ENCODE measurements at regions not wholly inside any gene's neighbourhood (a gene's known extent, or its start where the extent isn't known, plus 50 kb on each side); places are given as distances from the start of the nearest gene placed in this dataset.
"Not testable (repeated sequence)": the region's sequence is repeated elsewhere in the genome, so short reads cannot be mapped to it uniquely, and the experiment has no call there.

- FAIRE-seq, result not testable (repeated sequence)
Observed at GRCh38 chr2:87075054-87075790, 53.6 kb upstream of the PLGLB1 start.

DNA sequence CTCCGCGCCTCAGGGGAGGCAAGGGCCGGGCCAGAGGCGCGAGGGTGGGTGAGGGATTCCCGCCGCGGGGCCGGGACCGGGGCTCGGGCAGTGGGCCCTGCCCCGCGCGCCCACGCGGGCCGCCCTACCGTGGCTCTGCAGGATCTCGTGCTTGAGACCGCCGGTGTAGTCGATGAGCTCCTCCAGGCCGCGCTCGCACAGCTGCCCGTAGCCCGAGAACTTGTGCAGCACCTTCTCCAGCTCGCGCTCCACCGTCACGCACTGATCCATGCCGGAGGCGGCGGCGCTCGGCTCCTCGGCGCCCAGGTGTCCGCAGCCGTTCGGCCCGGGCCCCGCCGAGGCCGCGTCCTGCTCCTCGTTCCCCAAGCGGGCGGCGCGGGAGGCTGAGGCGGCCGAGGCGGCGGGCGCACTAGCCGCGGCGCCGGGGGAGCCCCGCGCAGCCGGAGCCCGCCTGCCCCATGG is 54.2 kb upstream of the PLGLB1 start:
- not testable (repeated sequence) for DNase-seq (ENCODE audit: low spot score); FAIRE-seq

More at GRCh38 chr2:87075054-87075790, 53.6 kb upstream of the PLGLB1 start:
- DNase-seq (ENCODE audit: low spot score), result not testable (repeated sequence)

DNA sequence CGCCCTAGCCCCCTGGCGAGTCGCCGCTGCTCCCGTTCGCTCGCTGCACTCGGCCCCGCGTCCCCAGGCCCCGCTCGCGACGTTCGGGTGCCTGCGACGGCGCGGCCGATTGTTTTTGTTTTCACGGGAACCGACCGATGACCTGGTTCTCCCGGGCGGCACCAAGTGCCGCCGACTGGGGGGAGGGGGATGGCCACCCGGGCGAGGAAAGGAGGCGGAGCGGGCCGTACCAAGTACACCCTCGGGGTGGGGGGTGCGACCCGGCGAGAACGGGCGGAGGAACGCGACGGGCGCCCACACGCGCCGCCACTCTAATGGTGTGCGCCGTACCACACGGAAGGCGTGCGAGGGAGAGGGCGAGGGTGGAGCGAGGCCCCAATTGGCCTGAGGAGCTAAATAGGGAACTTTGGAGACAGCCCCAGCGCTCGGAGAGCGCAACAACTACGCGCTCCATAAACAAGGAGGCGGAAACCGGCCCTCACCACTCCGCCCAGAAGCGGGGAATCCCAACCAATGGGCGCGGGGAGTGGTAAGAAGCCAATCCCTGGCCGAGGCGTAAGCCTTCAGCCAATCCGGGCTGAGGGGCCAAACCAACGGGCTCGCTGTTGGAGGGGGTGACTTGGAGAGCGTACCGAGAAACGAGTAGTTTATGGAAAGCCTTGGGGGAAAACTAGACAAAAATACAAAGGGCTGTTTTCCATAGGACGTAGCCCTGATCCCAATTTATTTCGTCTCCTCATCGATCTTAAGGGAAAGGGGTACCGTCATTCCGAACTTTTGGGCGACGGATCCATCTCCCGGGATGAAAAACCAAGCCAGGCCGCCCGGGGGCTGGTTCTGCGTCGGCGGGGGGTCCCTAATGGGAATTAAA is 54.8 kb upstream of the PLGLB1 start:
- peak; percentile 77 for DNase-seq (ENCODE audit: low spot score)
- peak; percentile 87 for FAIRE-seq

- DNase-seq (ENCODE audit: low spot score); FAIRE-seq: not testable (repeated sequence)
Observed at GRCh38 chr2:87077124-87077446, 55.4 kb upstream of the PLGLB1 start.

DNA sequence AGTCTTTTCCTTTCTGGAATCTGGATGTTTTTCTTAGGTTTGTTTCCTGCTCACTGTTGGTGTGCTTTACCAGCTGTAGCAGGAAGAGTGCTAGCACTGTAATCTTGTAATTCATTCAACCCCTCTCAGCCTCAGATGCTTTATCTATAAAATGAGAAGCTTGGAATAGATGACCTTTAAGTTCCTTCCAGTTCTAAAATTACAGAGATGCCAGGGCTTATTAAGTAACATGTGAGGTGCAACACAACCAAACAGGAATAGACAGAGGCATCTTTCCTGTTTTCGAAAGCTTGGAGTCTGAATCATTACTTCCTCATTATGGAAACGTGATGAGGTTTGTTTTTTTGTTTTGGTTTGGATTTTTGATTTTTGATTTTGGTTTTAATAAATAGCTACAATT is 60.1 kb upstream of the PLGLB1 start:
- not testable (repeated sequence) for DNase-seq (ENCODE audit: low spot score); FAIRE-seq

DNA sequence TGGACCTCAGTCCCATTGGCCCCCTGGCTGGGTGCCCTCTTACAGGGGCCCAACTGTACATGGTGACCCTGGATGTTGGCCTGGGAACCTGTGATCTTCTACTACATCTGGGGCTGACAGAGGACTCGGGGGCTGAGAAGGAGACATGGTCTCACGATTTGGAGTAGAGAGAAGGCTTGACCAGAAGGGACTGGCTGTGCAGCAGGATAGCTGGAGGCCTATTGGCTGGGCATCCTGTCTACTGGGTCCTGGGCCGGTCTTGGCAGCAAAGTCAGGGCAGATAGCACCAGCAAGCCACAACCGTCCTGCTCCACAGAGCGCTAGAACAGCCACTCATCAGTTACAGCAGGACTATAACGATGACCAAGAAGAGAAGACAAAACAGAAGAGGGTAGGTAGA is 66.4 kb upstream of the PLGLB1 start:
- FAIRE-seq, result not testable (repeated sequence)

DNA sequence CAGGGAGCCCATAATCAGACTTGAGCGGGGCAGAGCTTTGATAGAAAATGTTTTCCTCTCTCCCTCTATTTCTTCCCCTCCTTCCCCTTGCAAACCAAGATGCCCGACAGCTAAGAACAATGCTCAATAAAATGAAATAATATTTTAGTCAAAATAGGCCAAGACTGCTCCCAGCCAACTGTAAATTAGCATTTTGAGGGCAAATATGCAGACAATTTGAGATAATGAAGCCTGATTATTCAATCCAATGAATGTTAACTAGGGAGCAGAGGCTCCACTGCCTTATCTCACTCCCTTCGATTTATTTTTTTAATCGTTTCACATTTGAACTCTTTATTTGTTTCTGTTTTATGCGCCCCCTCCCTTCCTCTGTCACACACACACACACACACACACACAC is 67.8 kb upstream of the PLGLB1 start:
- FAIRE-seq; DNase-seq (ENCODE audit: low spot score): not testable (repeated sequence)

More for the DNA sequence above, 66.4 kb upstream of the PLGLB1 start:
- DNase-seq (ENCODE audit: low spot score), result not testable (repeated sequence)

DNA sequence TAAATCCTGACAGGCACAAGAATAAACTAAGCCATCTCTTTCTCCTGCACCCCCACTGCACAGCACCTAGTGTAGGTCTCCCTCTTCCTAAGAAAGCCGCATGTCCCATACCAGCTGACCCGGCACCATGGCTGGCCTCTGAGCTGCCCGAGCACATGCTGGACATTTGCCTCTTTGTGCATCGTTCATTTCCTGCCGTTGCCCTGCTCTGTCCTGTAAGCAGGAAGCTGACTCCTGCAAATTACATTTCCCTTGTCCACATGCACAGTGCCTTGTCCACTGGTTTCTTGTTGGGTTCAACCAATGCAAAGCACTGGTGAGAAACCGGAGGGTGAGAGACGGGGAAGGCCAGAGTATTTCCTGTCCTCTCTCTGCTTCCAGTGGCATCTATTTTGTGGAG is 71.6 kb upstream of the PLGLB1 start:
- not testable (repeated sequence) for FAIRE-seq; DNase-seq (ENCODE audit: low spot score)

- not testable (repeated sequence) for FAIRE-seq; DNase-seq (ENCODE audit: low spot score)
Observed at GRCh38 chr2:87093937-87094529, 72.4 kb upstream of the PLGLB1 start.

DNA sequence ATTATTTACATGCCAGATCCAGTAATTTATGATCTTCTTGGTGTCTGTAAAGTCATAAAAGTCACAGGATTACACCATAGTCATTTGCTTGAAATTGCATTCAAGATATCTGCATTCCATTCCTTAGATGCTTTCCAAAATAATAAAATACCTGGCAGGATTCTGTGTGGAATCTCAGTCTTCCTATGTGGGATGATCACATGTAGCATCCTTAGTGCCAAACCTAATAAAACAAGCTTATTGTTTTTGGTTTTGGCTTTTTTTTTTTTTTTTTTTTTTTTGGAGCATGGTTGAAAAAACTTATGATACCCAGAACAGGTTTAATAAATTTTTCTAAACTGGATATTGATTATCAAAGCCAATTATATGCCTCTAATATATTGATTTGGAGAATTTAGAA is 74.2 kb upstream of the PLGLB1 start:
- not testable (repeated sequence) for FAIRE-seq; DNase-seq (ENCODE audit: low spot score)

DNA sequence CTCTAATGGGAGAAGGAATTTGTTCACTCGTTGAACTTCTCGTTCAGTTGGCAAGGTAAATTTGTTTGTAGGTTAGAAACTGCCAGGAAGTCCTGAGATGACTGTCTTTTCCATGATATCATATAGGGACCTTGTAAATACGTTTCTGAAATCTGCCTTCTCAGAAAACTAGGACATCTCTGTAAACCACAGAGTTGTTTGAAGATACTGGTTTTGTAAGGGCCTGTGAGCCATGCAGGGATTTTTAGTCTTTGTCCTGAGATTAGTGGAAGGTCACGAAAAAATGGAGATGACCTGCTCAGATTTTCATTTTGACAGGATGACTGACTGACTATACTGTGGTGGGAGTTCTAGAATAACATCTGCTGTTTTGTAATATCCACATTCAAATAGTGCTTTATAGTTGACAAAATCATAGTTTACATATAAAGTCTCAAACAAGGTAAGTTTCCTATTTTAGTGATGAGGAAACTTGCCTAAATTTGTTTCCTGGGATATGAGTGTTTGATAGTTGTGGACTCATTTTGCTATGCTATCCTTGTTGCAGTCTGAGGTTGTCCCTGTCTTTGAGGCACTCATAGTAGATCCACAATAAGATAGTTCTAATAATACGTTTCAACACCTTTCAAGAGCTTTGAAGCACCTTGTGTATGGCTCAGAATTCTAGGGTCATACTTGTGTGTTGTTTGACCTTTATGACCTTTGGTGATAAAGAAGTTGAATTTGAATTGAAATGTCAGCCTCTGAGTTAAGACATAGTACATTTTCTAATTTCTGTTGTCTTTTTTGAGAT is 107.3 kb upstream of the PLGLB1 start:
- not testable (repeated sequence) for DNase-seq (ENCODE audit: low spot score); FAIRE-seq

- not testable (repeated sequence) for FAIRE-seq; DNase-seq (ENCODE audit: low spot score)
Observed at GRCh38 chr2:87132577-87132976, 110.9 kb upstream of the PLGLB1 start.

DNA sequence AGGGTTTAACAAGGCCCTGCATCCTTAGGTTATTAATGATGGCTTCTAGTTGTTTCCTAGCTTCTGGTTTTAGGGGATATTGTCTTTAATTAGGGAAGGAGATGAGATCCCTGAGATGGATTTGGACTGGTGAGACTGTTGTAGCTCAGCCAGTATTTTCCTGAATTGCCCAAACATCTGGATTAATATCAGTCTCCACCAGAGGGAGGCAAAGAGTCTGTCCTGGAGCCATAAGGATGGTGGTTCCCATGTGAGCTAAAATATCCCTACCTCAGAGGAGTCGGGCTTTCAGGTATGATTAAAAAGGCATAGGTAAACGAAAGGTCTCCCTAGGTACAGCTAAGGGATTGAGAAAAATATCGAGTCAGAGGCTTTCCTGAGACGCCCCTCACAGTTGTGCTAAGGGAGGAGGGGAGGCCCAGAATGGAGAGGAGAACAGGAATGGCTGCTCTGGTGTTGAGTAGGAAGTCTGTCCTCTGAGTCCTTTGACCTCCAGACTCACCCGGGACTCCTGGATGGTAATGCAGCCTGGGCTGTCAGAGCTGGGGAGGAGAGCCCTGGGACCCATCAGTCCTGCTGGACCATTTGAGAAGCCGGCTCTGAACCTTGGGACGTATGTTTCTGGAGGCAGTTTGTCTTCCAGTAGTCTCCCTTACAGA is 130.3 kb upstream of the PLGLB1 start:
- FAIRE-seq; DNase-seq (ENCODE audit: low spot score): not testable (repeated sequence)

- DNase-seq (ENCODE audit: low spot score); FAIRE-seq: not testable (repeated sequence)
Observed at GRCh38 chr2:87174454-87174853, 152.8 kb upstream of the PLGLB1 start.

- DNase-seq (ENCODE audit: low spot score); FAIRE-seq: not testable (repeated sequence)
Observed at GRCh38 chr2:87183373-87183772, 161.7 kb upstream of the PLGLB1 start.

- FAIRE-seq, result not testable (repeated sequence)
Observed at GRCh38 chr2:87184260-87184659, 162.6 kb upstream of the PLGLB1 start.

GRCh38 chr2:87189214-87189613 is 167.6 kb upstream of the PLGLB1 start:
- not testable (repeated sequence) for FAIRE-seq; DNase-seq (ENCODE audit: low spot score)

More at GRCh38 chr2:87184260-87184659, 162.6 kb upstream of the PLGLB1 start:
- not testable (repeated sequence) for DNase-seq (ENCODE audit: low spot score)

DNA sequence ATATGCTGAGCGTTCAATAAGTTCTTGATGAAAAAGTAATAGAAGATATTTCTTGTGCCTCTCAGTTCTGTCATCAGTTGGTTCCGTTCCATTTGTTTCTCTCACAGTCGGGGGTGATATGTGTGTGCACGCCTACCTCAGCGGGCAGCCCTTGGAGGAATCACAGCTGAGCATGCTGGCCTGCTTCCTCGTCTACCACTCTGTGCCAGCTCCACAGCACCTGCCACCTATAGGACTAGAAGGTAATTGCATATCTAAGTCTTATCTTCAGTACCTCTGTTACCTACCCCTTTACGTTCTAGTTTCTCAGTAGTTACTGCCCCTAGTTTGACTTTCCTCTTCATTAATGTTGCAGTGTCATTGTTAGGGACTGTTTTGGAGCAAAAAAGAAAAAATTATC is 171.7 kb upstream of the PLGLB1 start:
- DNase-seq (ENCODE audit: low spot score); FAIRE-seq: not testable (repeated sequence)

DNA sequence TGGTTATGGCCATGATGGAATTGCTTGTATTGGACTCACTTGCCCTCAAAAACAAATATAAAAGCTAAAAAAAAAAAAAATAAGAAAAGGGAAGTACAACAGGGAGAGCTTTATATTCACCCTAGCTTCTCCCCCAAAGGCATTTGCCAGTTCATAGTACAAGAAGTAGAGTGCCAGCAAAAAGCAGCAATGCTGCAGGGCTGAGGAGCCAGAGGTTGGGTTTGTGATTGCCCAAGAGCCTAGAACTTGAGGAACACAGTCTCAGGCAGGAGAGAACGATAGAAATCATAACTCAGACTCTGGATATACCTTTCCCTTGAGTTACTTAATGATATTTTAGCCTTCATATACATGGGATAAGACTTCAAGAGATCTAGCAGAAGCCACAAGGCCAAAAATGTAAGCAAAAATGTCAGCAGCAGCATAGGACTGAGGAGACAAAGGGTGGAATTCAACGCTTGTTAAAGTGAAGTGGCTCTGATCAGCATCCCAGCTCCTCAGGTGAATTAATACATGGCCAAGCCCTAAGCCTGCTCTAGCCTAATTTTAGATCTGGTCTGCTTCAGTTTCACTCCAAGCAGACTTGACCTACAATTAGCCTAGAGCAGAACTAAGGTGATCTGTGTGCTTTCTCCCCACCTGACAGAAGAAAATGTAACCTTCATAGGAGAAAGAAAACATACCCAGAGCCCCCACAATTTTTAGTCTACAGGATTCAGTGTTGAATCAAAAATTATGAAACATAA is 172.8 kb upstream of the PLGLB1 start:
- not testable (repeated sequence) for DNase-seq (ENCODE audit: low spot score); FAIRE-seq
